ENCODE measurements at regions not wholly inside any gene's neighbourhood (a gene's known extent, or its start where the extent isn't known, plus 50 kb on each side); places are given as distances from the start of the nearest gene placed in this dataset.

DNA sequence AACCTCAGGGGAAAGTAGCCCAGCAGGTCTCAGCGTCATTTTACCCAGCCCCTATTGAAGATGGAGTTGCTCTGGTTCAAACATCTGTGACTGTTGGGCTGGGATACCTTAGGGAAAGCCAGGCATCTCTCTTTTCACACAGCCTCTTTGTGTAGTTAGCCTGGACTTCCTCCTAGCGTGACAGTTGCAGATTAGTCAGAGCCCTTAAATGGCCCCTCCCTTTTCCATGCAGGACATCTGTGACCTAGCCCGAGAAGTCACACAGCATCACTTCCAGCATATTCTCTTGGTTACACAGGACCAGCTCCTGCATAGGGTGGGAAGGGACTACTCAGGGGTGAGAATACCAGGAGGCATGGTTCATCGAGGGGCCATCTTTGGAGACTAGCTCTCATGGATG lies 375.0 kb upstream of the RBFOX1 start:
- Histone ChIP-seq H3K36me3 (ENCODE audit: insufficient read depth, low read length) (no peaks in the 10 kb centered on the region), H3K79me2 (ENCODE audit: insufficient read depth, low read depth, low read length) (no peaks in the 10 kb centered on the region), H3K27ac (ENCODE audit: low read depth, low read length, poor library complexity, severe bottlenecking) (no peak overlapping the region), H3K4me2 (ENCODE audit: low read length) (no peak overlapping the region), H3K9me3 (ENCODE audit: low read length) (no peaks in the 10 kb centered on the region), H2AFZ (ENCODE audit: low read length) (no peak overlapping the region), H3K9me2 (ENCODE audit: insufficient read depth, low read length) (no peaks in the 10 kb centered on the region), H4K20me1 (ENCODE audit: insufficient read depth, low read length) (no peaks in the 10 kb centered on the region), H3K4me3 (ENCODE audit: low read depth, low read length, poor library complexity, severe bottlenecking) (no peak overlapping the region), H3K4me1 (ENCODE audit: insufficient read depth, low read length, poor library complexity, severe bottlenecking) (no peaks in the 10 kb centered on the region)
- no peak for DNase-seq (ENCODE audit: low spot score)
- ChIA-PET POLR2A (no interaction called here), CTCF (ENCODE audit: unreplicated experiment) (no interaction called here)
- TF ChIP-seq CTCF (conservative IDR thresholded peaks at IDR 0.05; ENCODE audit: low read length), result no peak
- intact Hi-C loops (cut with micrococcal nuclease; ENCODE audit: unreplicated experiment), result no loop called here
- BruUV-seq (replicated peaks), result no TSS peak

- POLR2A ChIA-PET, result no interaction called here
Observed at GRCh38 chr16:6956511-6956910, 376.1 kb upstream of the RBFOX1 start.

DNA sequence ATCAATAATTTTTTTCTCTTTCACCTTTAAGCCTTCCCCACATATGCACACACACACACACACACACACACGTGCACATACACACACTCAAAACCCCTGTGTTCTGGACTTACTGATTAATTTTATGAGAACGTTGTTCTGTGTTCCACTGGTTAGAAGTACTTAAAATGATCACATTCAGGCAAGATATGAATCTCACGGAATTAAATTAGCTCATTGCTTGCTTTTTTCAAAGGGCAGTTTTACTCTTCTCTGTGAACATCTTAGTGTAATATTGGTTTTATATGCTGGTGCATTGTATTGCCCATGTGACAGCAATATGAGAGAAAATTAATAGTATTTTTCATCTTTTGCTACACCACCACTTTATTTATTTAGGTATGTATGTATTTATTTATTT lies 377.3 kb upstream of the RBFOX1 start:
- Histone ChIP-seq H3K4me2 (ENCODE audit: low read length) (no peak overlapping the region), H3K4me1 (ENCODE audit: insufficient read depth, low read length, poor library complexity, severe bottlenecking) (no peaks in the 10 kb centered on the region), H3K36me3 (ENCODE audit: insufficient read depth, low read length) (no peaks in the 10 kb centered on the region), H2AFZ (ENCODE audit: low read length) (no peak overlapping the region), H3K4me3 (ENCODE audit: low read depth, low read length, poor library complexity, severe bottlenecking) (no peak overlapping the region), H3K9me3 (ENCODE audit: low read length) (no peaks in the 10 kb centered on the region), H3K79me2 (ENCODE audit: insufficient read depth, low read depth, low read length) (no peaks in the 10 kb centered on the region), H3K27ac (ENCODE audit: low read depth, low read length, poor library complexity, severe bottlenecking) (no peak overlapping the region), H3K9me2 (ENCODE audit: insufficient read depth, low read length) (no peaks in the 10 kb centered on the region), H4K20me1 (ENCODE audit: insufficient read depth, low read length) (no peaks in the 10 kb centered on the region)
- no peak for DNase-seq (ENCODE audit: low spot score)
- ChIA-PET POLR2A (no interaction called here), CTCF (ENCODE audit: unreplicated experiment) (no interaction called here)
- no TSS peak for BruUV-seq (replicated peaks)
- intact Hi-C loops (cut with micrococcal nuclease; ENCODE audit: unreplicated experiment), result no loop called here
- TF ChIP-seq EZH2phosphoT487 (IDR thresholded peaks at IDR 0.05; ENCODE audit: borderline replicate concordance, low read depth, low read length), result no peak
- TF ChIP-seq CTCF (conservative IDR thresholded peaks at IDR 0.05; ENCODE audit: low read length), result no peak

More at GRCh38 chr16:6956511-6956910, 376.1 kb upstream of the RBFOX1 start:
- no peak overlapping the region for H2AFZ ChIP-seq (ENCODE audit: low read length)
- H3K9me2 ChIP-seq (ENCODE audit: insufficient read depth, low read length), result no peaks in the 10 kb centered on the region
- TF ChIP-seq CTCF (conservative IDR thresholded peaks at IDR 0.05; ENCODE audit: low read length), result no peak
- TF ChIP-seq EZH2phosphoT487 (IDR thresholded peaks at IDR 0.05; ENCODE audit: borderline replicate concordance, low read depth, low read length), result no peak
- H3K9me3 ChIP-seq (ENCODE audit: low read length), result no peaks in the 10 kb centered on the region
- H3K4me2 ChIP-seq (ENCODE audit: low read length), result no peak overlapping the region
- intact Hi-C loops (cut with micrococcal nuclease; ENCODE audit: unreplicated experiment), result no loop called here
- no peaks in the 10 kb centered on the region for H3K36me3 ChIP-seq (ENCODE audit: insufficient read depth, low read length)
- H3K79me2 ChIP-seq (ENCODE audit: insufficient read depth, low read depth, low read length), result no peaks in the 10 kb centered on the region
- no peak overlapping the region for H3K4me3 ChIP-seq (ENCODE audit: low read depth, low read length, poor library complexity, severe bottlenecking)
- no peak for DNase-seq (ENCODE audit: low spot score)
- BruUV-seq (replicated peaks), result no TSS peak
- no peaks in the 10 kb centered on the region for H4K20me1 ChIP-seq (ENCODE audit: insufficient read depth, low read length)
- CTCF ChIA-PET (ENCODE audit: unreplicated experiment), result no interaction called here
- H3K27ac ChIP-seq (ENCODE audit: low read depth, low read length, poor library complexity, severe bottlenecking), result no peak overlapping the region
- H3K4me1 ChIP-seq (ENCODE audit: insufficient read depth, low read length, poor library complexity, severe bottlenecking), result no peaks in the 10 kb centered on the region
